ENCODE measurements at regions not wholly inside any gene's neighbourhood (a gene's known extent, or its start where the extent isn't known, plus 50 kb on each side); places are given as distances from the start of the nearest gene placed in this dataset.
"Not testable (repeated sequence)": the region's sequence is repeated elsewhere in the genome, so short reads cannot be mapped to it uniquely, and the experiment has no call there.

DNA sequence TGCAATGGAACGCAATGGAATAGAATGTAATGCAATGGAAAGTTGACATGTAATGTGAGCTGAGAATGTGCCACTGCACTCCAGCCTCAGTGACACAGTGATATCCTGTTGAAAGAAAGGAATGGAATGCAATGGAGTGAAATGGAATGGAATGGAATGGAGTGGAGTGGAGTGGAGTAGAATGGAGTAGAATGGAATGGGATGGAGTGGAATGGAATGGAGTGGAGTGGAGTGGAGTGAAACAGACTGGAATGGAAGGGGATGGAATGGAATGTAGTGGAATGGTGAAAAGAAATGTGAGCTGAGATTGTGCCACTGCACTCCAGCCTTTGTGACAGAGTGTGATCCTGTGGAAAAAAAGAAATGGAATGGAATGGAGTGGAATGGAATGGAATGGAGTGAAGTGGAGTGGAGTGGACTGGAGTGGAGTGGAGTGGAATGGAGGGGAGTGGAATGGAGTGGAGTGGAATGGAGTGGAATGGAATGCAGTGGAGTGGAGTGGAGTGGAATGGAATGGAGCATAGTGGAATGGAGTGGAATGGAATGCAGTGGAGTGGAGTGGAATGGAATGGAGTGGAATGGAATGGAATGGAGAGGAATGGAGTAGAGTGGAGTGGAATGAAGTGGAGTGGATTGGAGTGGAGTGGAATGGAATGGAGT lies 604.2 kb downstream of the TP53TG3F start:
- not testable (repeated sequence) for TF ChIP-seq CTCF, POLR2A (IDR thresholded peaks at IDR 0.05)
